ENCODE measurements at regions not wholly inside any gene's neighbourhood (a gene's known extent, or its start where the extent isn't known, plus 50 kb on each side); places are given as distances from the start of the nearest gene placed in this dataset.

- WGBS (ENCODE audit: insufficient coverage) = no CpG with 5 or more reads among the region's 4 CpGs
- no peak overlapping the region for H3K4me3 ChIP-seq (replicated peaks in 1 of 3; ENCODE audit: low read depth in 2 of 3, low read length in 3 of 3)
- TF ChIP-seq, protein P1, sequence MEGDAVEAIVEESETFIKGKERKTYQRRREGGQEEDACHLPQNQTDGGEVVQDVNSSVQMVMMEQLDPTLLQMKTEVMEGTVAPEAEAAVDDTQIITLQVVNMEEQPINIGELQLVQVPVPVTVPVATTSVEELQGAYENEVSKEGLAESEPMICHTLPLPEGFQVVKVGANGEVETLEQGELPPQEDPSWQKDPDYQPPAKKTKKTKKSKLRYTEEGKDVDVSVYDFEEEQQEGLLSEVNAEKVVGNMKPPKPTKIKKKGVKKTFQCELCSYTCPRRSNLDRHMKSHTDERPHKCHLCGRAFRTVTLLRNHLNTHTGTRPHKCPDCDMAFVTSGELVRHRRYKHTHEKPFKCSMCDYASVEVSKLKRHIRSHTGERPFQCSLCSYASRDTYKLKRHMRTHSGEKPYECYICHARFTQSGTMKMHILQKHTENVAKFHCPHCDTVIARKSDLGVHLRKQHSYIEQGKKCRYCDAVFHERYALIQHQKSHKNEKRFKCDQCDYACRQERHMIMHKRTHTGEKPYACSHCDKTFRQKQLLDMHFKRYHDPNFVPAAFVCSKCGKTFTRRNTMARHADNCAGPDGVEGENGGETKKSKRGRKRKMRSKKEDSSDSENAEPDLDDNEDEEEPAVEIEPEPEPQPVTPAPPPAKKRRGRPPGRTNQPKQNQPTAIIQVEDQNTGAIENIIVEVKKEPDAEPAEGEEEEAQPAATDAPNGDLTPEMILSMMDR (IDR thresholded peaks at IDR 0.05) = no peak
- H3K4me3 Mint-ChIP-seq = no peak overlapping the region
- DNase-seq = no peak
- no peak overlapping the region for H3K27ac Mint-ChIP-seq
- H3K36me3 Mint-ChIP-seq = no peaks in the 10 kb centered on the region
- no peak overlapping the region for H2AFZ ChIP-seq (ENCODE audit: insufficient read depth, low read depth, low read length, poor library complexity, severe bottlenecking)
- H3K27ac ChIP-seq (ENCODE audit: low read depth in 1 of 2, low read length in 2 of 2) = no peak overlapping the region
- no peak overlapping the region for H3K4me2 ChIP-seq (replicated peaks; ENCODE audit: extremely low read depth, low read length, poor library complexity, severe bottlenecking)
- H3K4me1 Mint-ChIP-seq = no peaks in the 10 kb centered on the region
- H3K36me3 ChIP-seq (replicated peaks in 1 of 2; ENCODE audit: control insufficient read depth in 1 of 2, insufficient read depth in 2 of 2, low read length in 2 of 2) = no peaks in the 10 kb centered on the region
- no peaks in the 10 kb centered on the region for H3K4me1 ChIP-seq (ENCODE audit: control insufficient read depth in 1 of 2, insufficient read depth in 2 of 2, low read length in 2 of 2)
- H3K79me2 ChIP-seq (ENCODE audit: insufficient read depth, low read length) = no peaks in the 10 kb centered on the region
- no peak overlapping the region for H3K9ac ChIP-seq (ENCODE audit: insufficient read depth, low read length, poor library complexity, severe bottlenecking)
- H3K27me3 ChIP-seq (ENCODE audit: control insufficient read depth in 2 of 2, insufficient read depth in 2 of 2, low read length in 2 of 2) = no peaks in the 10 kb centered on the region
- intact Hi-C loops (cut with micrococcal nuclease) = no loop called here
- H4K20me1 ChIP-seq (ENCODE audit: insufficient read depth, low read length) = no peaks in the 10 kb centered on the region
- no peaks in the 10 kb centered on the region for H3K9me3 ChIP-seq (replicated peaks in 1 of 2; ENCODE audit: control insufficient read depth in 1 of 2, insufficient read depth in 1 of 2, low read length in 2 of 2)
- H3K27me3 Mint-ChIP-seq (ENCODE audit: low read depth in 3 of 3) = no peaks in the 10 kb centered on the region
- peaks cover 0 to 6% (median 0%) of the 10 kb centered on the region in 7 donors for H3K9me3 Mint-ChIP-seq
These were observed 723.4 kb upstream of the LRRTM4 start for GRCh38 chr2:78245394-78246135.

- Mint-ChIP-seq H3K9me3 (peaks cover 0 to 4% (median 1%) of the 10 kb centered on the region in 7 donors), H3K36me3 (no peaks in the 10 kb centered on the region), H3K4me3 (no peak overlapping the region), H3K27ac (no peak overlapping the region), H3K27me3 (ENCODE audit: low read depth in 3 of 3) (no peaks in the 10 kb centered on the region), H3K4me1 (no peaks in the 10 kb centered on the region)
- Histone ChIP-seq H3K4me2 (replicated peaks; ENCODE audit: extremely low read depth, low read length, poor library complexity, severe bottlenecking) (no peak overlapping the region), H4K20me1 (ENCODE audit: insufficient read depth, low read length) (no peaks in the 10 kb centered on the region), H3K36me3 (replicated peaks in 1 of 2; ENCODE audit: control insufficient read depth in 1 of 2, insufficient read depth in 2 of 2, low read length in 2 of 2) (no peaks in the 10 kb centered on the region), H3K79me2 (ENCODE audit: insufficient read depth, low read length) (no peaks in the 10 kb centered on the region), H3K4me3 (replicated peaks in 1 of 3; ENCODE audit: low read depth in 2 of 3, low read length in 3 of 3) (no peak overlapping the region), H2AFZ (ENCODE audit: insufficient read depth, low read depth, low read length, poor library complexity, severe bottlenecking) (no peak overlapping the region), H3K27ac (ENCODE audit: low read depth in 1 of 2, low read length in 2 of 2) (no peak overlapping the region), H3K9me3 (replicated peaks in 1 of 2; ENCODE audit: control insufficient read depth in 1 of 2, insufficient read depth in 1 of 2, low read length in 2 of 2) (no peaks in the 10 kb centered on the region), H3K9ac (ENCODE audit: insufficient read depth, low read length, poor library complexity, severe bottlenecking) (no peak overlapping the region), H3K27me3 (ENCODE audit: control insufficient read depth in 2 of 2, insufficient read depth in 2 of 2, low read length in 2 of 2) (no peaks in the 10 kb centered on the region), H3K4me1 (ENCODE audit: control insufficient read depth in 1 of 2, insufficient read depth in 2 of 2, low read length in 2 of 2) (no peaks in the 10 kb centered on the region)
- TF ChIP-seq, protein P1 (IDR thresholded peaks at IDR 0.05) = no peak
- no CpG with 5 or more reads among the region's 1 CpG for WGBS (ENCODE audit: insufficient coverage)
- intact Hi-C loops (cut with micrococcal nuclease) = no loop called here
- no peak for DNase-seq
These were observed 729.5 kb upstream of the LRRTM4 start for GRCh38 chr2:78251708-78252107.

Data from CD14-positive monocyte (primary cell).